DND-41 (cell line): ENCODE measurements at regions not wholly inside any gene's neighbourhood (a gene's known extent, or its start where the extent isn't known, plus 50 kb on each side); places are given as distances from the start of the nearest gene placed in this dataset.

Experiments
- ATAC-seq: fragments of 200-7000 bp; cut with Tn5 transposase; 3 replicates; pipeline ENCODE4 v1.9.1; 2021; ENCODE audit warnings: low read depth; ENCODE audit not compliant: insufficient read depth
- DNase-seq: peaks from one replicate; pipeline ENCODE4 v3.0.0-alpha.2; 2020
- H2AFZ ChIP-seq: 2 replicates; pipeline ENCODE4 v1.6.0; 2012; ENCODE audit warnings: low read depth, low read length
- H3K27ac ChIP-seq: 2 replicates; pipeline ENCODE4 v1.5.1; 2012; ENCODE audit warnings: low read length, inconsistent platforms
- H3K27me3 ChIP-seq: fragments of 200-600 bp; sonication (generic); 2 replicates; pipeline ENCODE4 v1.6.0; 2012; ENCODE audit warnings: low read length, mild to moderate bottlenecking, inconsistent platforms; ENCODE audit not compliant: insufficient read depth, poor library complexity
- H3K36me3 ChIP-seq: 2 replicates; pipeline ENCODE4 v1.5.1; 2012; ENCODE audit warnings: low read length, inconsistent platforms; ENCODE audit not compliant: insufficient read depth
- H3K4me1 ChIP-seq: 2 replicates; pipeline ENCODE4 v1.5.1; 2012; ENCODE audit warnings: mild to moderate bottlenecking, low read length; ENCODE audit not compliant: insufficient read depth
- H3K4me2 ChIP-seq: 2 replicates; pipeline ENCODE4 v1.6.0; 2012; ENCODE audit warnings: mild to moderate bottlenecking, moderate library complexity, low read length, inconsistent platforms; ENCODE audit not compliant: insufficient read depth
- H3K4me3 ChIP-seq, 2 experiments: fragments of 200-600 bp in 1 of 2; shearing (Covaris generic) in 1 of 2; 2 replicates each; pipeline ENCODE4 v1.5.1; 2012 to 2016; ENCODE audit warnings: inconsistent platforms in 2 of 2, low read length in 2 of 2, mild to moderate bottlenecking in 2 of 2, low read depth in 1 of 2, moderate library complexity in 1 of 2
- H3K79me2 ChIP-seq: 2 replicates; pipeline ENCODE4 v1.6.0; 2012; ENCODE audit warnings: low read length, inconsistent platforms; ENCODE audit not compliant: insufficient read depth
- H3K9ac ChIP-seq: 2 replicates; pipeline ENCODE4 v1.6.0; 2012; ENCODE audit warnings: low read depth, mild to moderate bottlenecking, inconsistent platforms, low read length, moderate library complexity
- H3K9me3 ChIP-seq: 2 replicates; pipeline ENCODE4 v1.5.1; 2012; ENCODE audit warnings: low read length, moderate library complexity, mild to moderate bottlenecking, inconsistent platforms; ENCODE audit not compliant: insufficient read depth, severe bottlenecking
- H4K20me1 ChIP-seq: 2 replicates; pipeline ENCODE4 v1.6.0; 2012; ENCODE audit warnings: low read length; ENCODE audit not compliant: insufficient read depth
- EZH2 ChIP-seq: IDR thresholded peaks from 3 replicates; pipeline ENCODE4 v1.6.1; 2012; ENCODE audit warnings: borderline replicate concordance, low read depth, mild to moderate bottlenecking, moderate library complexity, low read length, inconsistent platforms; ENCODE audit not compliant: severe bottlenecking
- TF ChIP-seq, protein P1 (sequence below): IDR thresholded peaks from 2 replicates; pipeline ENCODE4 v1.5.1; 2012; ENCODE audit warnings: borderline replicate concordance, low read length, moderate library complexity, mild to moderate bottlenecking; ENCODE audit not compliant: poor library complexity, severe bottlenecking; ENCODE audit errors: extremely low read depth

DNA sequence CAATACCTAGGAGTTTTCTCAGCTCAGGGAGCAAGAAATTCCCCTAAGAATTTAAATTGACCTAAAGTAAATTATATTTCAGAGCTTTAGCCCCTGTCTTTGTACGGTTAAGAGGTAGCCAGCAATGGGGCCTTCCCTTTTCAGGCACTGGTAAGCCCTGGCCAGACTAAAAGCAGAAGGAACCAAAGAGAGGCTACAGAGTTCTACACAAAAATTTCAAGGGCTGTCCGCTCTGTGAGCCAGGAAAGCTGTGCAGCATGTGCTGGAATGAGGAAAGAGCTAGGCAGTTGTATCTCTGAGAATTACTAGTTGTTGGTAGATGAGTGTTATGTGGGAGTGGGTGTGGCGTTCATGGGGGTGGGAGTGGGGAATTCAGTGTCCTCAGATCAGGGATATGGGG lies 96.3 kb upstream of the MAFB start:
- no peaks in the 10 kb centered on the region for H3K27me3 ChIP-seq
- no peaks in the 10 kb centered on the region for H3K79me2 ChIP-seq
- H2AFZ ChIP-seq, result no peak overlapping the region
- no peaks in the 10 kb centered on the region for H3K4me1 ChIP-seq
- H3K27ac ChIP-seq, result no peak overlapping the region
- no peak overlapping the region for H3K4me2 ChIP-seq
- no peak for TF ChIP-seq EZH2
- TF ChIP-seq, protein P1, sequence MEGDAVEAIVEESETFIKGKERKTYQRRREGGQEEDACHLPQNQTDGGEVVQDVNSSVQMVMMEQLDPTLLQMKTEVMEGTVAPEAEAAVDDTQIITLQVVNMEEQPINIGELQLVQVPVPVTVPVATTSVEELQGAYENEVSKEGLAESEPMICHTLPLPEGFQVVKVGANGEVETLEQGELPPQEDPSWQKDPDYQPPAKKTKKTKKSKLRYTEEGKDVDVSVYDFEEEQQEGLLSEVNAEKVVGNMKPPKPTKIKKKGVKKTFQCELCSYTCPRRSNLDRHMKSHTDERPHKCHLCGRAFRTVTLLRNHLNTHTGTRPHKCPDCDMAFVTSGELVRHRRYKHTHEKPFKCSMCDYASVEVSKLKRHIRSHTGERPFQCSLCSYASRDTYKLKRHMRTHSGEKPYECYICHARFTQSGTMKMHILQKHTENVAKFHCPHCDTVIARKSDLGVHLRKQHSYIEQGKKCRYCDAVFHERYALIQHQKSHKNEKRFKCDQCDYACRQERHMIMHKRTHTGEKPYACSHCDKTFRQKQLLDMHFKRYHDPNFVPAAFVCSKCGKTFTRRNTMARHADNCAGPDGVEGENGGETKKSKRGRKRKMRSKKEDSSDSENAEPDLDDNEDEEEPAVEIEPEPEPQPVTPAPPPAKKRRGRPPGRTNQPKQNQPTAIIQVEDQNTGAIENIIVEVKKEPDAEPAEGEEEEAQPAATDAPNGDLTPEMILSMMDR, result no peak
- H3K9me3 ChIP-seq, result no peaks in the 10 kb centered on the region
- no peaks in the 10 kb centered on the region for H3K36me3 ChIP-seq
- H4K20me1 ChIP-seq, result no peaks in the 10 kb centered on the region
- H3K9ac ChIP-seq, result no peak overlapping the region
- no peak overlapping the region for H3K4me3 ChIP-seq
- ATAC-seq (no peak), DNase-seq (no peak)

DNA sequence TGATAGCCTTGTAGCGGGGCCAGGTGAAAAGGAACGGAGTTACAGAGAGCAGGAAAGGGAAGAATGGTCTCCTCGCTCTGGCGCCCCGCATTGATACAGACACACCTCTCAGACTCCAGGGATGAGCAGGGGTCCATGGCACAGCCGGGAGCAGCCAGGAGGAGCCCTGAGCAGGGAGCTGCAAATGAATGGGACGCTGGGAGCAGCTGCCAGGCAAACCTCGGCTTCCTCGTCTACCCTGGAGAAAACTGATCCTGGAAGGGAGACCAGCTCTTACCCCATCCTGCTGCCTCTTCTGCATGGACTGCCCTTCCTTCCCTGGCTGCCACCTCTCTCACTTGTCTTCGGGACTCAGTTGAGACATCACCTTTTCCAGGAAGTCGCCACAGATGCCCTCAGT lies 97.3 kb upstream of the MAFB start:
- Histone ChIP-seq H3K79me2 (no peaks in the 10 kb centered on the region), H4K20me1 (no peaks in the 10 kb centered on the region), H3K4me3 (no peak overlapping the region), H3K27me3 (no peaks in the 10 kb centered on the region), H3K4me1 (no peaks in the 10 kb centered on the region), H3K27ac (no peak overlapping the region), H3K4me2 (no peak overlapping the region), H3K36me3 (no peaks in the 10 kb centered on the region), H2AFZ (no peak overlapping the region), H3K9me3 (no peaks in the 10 kb centered on the region), H3K9ac (no peak overlapping the region)
- ATAC-seq (no peak), DNase-seq (no peak)
- no peak for TF ChIP-seq EZH2

DNA sequence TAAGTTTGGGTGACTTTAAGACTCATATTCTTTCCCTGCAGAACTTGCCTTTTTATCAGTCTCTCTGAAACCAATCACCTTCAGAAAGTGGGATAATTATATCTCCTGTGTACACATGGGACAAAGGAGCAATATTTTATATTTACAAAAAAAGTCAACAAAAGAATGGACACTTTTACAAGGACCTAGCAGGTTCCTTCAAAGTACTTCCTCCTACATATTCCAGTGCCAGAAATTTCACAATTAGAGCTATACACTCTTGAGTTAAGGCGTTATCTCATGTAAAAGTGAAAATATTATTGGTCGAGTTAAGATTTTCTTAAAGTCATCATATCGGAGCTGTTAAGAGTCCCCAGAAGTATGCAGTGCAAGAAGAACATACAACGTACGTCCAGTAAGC lies 98.9 kb upstream of the MAFB start:
- no peaks in the 10 kb centered on the region for H3K4me1 ChIP-seq
- no peaks in the 10 kb centered on the region for H3K36me3 ChIP-seq
- H3K27me3 ChIP-seq, result no peaks in the 10 kb centered on the region
- H3K9ac ChIP-seq, result no peak overlapping the region
- H2AFZ ChIP-seq, result no peak overlapping the region
- no peaks in the 10 kb centered on the region for H3K9me3 ChIP-seq
- no peak for ATAC-seq
- no peak overlapping the region for H3K4me3 ChIP-seq
- DNase-seq, result no peak
- no peak overlapping the region for H3K27ac ChIP-seq
- H4K20me1 ChIP-seq, result no peaks in the 10 kb centered on the region
- TF ChIP-seq, protein P1, result no peak
- no peak for TF ChIP-seq EZH2
- H3K79me2 ChIP-seq, result no peaks in the 10 kb centered on the region
- no peak overlapping the region for H3K4me2 ChIP-seq

DNA sequence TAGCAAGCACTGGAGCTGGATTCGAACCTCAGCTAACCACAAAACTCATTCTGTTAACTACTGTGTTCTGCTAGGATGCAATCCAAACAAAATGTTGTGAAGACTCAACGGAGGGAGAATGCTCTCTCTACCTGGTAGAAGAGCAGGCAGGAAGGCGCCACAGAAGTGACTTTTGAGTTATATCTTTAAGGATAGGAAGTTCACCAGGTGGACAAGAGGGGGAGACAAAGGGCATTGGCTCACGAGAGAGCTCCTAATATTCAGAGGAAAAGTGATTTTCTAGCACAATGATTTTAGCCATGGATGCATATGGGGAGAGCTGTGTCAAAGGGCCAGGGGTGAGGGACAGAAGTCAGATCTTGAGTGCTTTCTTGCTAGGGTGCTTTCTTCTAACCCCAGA lies 108.4 kb upstream of the MAFB start:
- Histone ChIP-seq H3K27me3 (no peaks in the 10 kb centered on the region), H2AFZ (no peak overlapping the region), H3K79me2 (no peaks in the 10 kb centered on the region), H3K27ac (no peak overlapping the region), H3K4me3 (no peak overlapping the region), H3K9me3 (no peaks in the 10 kb centered on the region), H3K4me1 (peaks cover 3% of the 10 kb centered on the region; the same call in 1 of the 2 replicates), H3K36me3 (no peaks in the 10 kb centered on the region), H3K9ac (no peak overlapping the region), H4K20me1 (no peaks in the 10 kb centered on the region), H3K4me2 (no peak overlapping the region)
- TF ChIP-seq, protein P1, result peak; percentile 85
- TF ChIP-seq EZH2, result no peak
- DNase-seq (peak; percentile 50), ATAC-seq (peak; percentile 78)
